CD4-positive, alpha-beta T cell treated with Interferon alpha-2 for 1 hour (primary cell): ENCODE measurements at regions not wholly inside any gene's neighbourhood (a gene's known extent, or its start where the extent isn't known, plus 50 kb on each side); places are given as distances from the start of the nearest gene placed in this dataset.
"Not testable (repeated sequence)": the region's sequence is repeated elsewhere in the genome, so short reads cannot be mapped to it uniquely, and the experiment has no call there.

Experiments used
- DNase-seq, 2 donors: peaks; one replicate each; pipeline ENCODE4 v3.0.0-alpha.2; 2020 to 2022

- DNase-seq = no peak
These were observed 2112.2 kb upstream of the RAG2 start for GRCh38 chr11:38710262-38710661.

GRCh38 chr11:38700111-38700510 is 2102.1 kb upstream of the RAG2 start:
- no peak for DNase-seq

- no peak for DNase-seq
These were observed 2095.3 kb upstream of the RAG2 start for GRCh38 chr11:38693306-38693705.

GRCh38 chr11:38690211-38690610 is 2092.2 kb upstream of the RAG2 start:
- DNase-seq = not testable (repeated sequence)

GRCh38 chr11:38687008-38687407 is 2089.0 kb upstream of the RAG2 start:
- no peak for DNase-seq

GRCh38 chr11:38683484-38683883 is 2085.4 kb upstream of the RAG2 start:
- no peak for DNase-seq

GRCh38 chr11:38680746-38681145 is 2082.7 kb upstream of the RAG2 start:
- DNase-seq = no peak

GRCh38 chr11:38680166-38680565 is 2082.1 kb upstream of the RAG2 start:
- no peak for DNase-seq

- DNase-seq = no peak
These were observed 2074.4 kb upstream of the RAG2 start for GRCh38 chr11:38672445-38672844.

GRCh38 chr11:38667359-38667758 is 2069.3 kb upstream of the RAG2 start:
- no peak for DNase-seq

GRCh38 chr11:38648604-38649003 is 2050.6 kb upstream of the RAG2 start:
- no peak for DNase-seq

- DNase-seq = no peak
These were observed 2048.3 kb upstream of the RAG2 start for GRCh38 chr11:38646382-38646781.

GRCh38 chr11:38640854-38641253 is 2042.8 kb upstream of the RAG2 start:
- DNase-seq = no peak

- no peak for DNase-seq
These were observed 2014.7 kb upstream of the RAG2 start for GRCh38 chr11:38612701-38613100.

- DNase-seq = not testable (repeated sequence)
These were observed 2003.3 kb upstream of the RAG2 start for GRCh38 chr11:38601371-38601770.

GRCh38 chr11:38598418-38598817 is 2000.4 kb upstream of the RAG2 start:
- no peak for DNase-seq

- not testable (repeated sequence) for DNase-seq
These were observed 1997.5 kb upstream of the RAG2 start for GRCh38 chr11:38595359-38596016.

- DNase-seq = no peak
These were observed 1996.9 kb upstream of the RAG2 start for GRCh38 chr11:38594895-38595294.

GRCh38 chr11:38593649-38594048 is 1995.6 kb upstream of the RAG2 start:
- no peak for DNase-seq

GRCh38 chr11:38582756-38583155 is 1984.7 kb upstream of the RAG2 start:
- DNase-seq = no peak

GRCh38 chr11:38582151-38582550 is 1984.1 kb upstream of the RAG2 start:
- no peak for DNase-seq

- DNase-seq = no peak
These were observed 1979.7 kb upstream of the RAG2 start for GRCh38 chr11:38577769-38578168.

GRCh38 chr11:38562562-38562961 is 1964.5 kb upstream of the RAG2 start:
- no peak for DNase-seq

- no peak for DNase-seq
These were observed 1955.1 kb upstream of the RAG2 start for GRCh38 chr11:38553148-38553547.

- DNase-seq = no peak
These were observed 1949.4 kb upstream of the RAG2 start for GRCh38 chr11:38547462-38547861.
